ENCODE measurements at regions not wholly inside any gene's neighbourhood (a gene's known extent, or its start where the extent isn't known, plus 50 kb on each side); places are given as distances from the start of the nearest gene placed in this dataset.

DNA sequence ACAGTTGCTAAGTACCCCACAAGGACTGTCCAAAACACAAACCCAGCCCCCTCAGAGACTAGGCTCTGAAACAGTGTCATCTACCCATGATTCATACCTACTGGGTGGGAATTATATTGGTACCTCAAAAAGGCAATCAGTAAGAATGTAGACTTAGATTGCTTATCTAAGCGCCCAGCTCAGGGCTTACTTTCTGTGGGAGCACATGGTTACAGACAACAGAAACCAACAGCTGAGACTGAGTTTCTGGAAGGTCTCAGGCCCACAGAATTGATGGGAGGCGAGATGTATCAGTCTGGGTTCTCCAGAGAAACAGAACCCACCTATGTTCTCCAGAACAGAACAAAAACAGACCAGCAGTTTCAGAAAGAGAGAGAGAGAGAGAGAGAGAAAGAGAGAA, 147.3 kb upstream of the KAZN start:
- Histone ChIP-seq H3K4me3 (no peak overlapping the region), H3K27me3 (ENCODE audit: low read depth) (no peaks in the 10 kb centered on the region), H3K36me3 (no peaks in the 10 kb centered on the region), H3K4me1 (no peaks in the 10 kb centered on the region), H3K9me3 (no peaks in the 10 kb centered on the region), H3K27ac (no peak overlapping the region)
- intact Hi-C loops (cut with DNase I): no loop called here
- DNase-seq (no peak), ATAC-seq (no peak)
- TF ChIP-seq, protein P1, sequence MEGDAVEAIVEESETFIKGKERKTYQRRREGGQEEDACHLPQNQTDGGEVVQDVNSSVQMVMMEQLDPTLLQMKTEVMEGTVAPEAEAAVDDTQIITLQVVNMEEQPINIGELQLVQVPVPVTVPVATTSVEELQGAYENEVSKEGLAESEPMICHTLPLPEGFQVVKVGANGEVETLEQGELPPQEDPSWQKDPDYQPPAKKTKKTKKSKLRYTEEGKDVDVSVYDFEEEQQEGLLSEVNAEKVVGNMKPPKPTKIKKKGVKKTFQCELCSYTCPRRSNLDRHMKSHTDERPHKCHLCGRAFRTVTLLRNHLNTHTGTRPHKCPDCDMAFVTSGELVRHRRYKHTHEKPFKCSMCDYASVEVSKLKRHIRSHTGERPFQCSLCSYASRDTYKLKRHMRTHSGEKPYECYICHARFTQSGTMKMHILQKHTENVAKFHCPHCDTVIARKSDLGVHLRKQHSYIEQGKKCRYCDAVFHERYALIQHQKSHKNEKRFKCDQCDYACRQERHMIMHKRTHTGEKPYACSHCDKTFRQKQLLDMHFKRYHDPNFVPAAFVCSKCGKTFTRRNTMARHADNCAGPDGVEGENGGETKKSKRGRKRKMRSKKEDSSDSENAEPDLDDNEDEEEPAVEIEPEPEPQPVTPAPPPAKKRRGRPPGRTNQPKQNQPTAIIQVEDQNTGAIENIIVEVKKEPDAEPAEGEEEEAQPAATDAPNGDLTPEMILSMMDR (IDR thresholded peaks at IDR 0.05): no peak

DNA sequence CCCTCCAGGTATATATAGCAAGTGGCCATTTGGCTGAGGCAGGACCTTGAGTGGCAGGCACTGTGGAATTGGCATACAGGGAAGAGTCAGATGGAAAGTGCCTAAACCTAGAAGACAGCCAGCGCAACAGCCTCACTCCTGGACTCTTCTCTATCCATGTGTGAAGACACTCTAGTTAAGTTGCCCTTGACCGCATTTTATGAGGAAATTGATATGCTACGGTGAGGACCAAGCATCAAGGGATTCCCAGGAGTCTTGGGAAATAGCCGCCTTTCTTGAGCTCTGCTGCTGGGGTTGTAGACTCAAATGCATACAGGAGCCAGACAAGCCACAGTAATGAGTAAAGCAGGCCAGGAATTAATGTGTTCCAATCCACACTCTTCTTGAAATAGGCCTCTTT, 145.9 kb upstream of the KAZN start:
- Histone ChIP-seq H3K9me3 (no peaks in the 10 kb centered on the region), H3K27me3 (ENCODE audit: low read depth) (no peaks in the 10 kb centered on the region), H3K4me1 (no peaks in the 10 kb centered on the region), H3K4me3 (no peak overlapping the region), H3K36me3 (no peaks in the 10 kb centered on the region), H3K27ac (no peak overlapping the region)
- TF ChIP-seq, protein P1 (IDR thresholded peaks at IDR 0.05): no peak
- intact Hi-C loops (cut with DNase I): no loop called here
- DNase-seq: no peak
- no peak for ATAC-seq

DNA sequence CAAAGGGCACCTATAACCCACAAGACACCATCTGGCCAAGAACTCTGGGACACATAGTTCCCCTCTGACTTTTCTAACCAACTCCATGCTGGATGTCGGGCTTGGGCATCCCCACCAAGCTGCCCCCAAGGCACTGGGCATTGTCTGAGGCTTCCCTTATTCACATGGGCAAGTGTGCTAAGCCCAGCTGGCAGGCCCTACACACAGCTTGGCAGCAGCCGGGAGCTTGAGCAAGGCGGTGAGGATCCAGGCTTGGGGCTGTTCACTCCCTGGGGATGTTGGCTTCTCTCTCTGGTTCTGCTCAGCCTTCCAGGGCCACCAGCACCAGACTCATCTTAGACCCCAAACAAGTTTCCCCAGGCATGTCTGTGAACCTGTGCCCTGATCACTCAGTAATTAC, 138.3 kb upstream of the KAZN start:
- Histone ChIP-seq H3K4me1 (no peaks in the 10 kb centered on the region), H3K4me3 (no peak overlapping the region), H3K9me3 (no peaks in the 10 kb centered on the region), H3K27ac (no peak overlapping the region), H3K27me3 (ENCODE audit: low read depth) (peaks cover 6% of the 10 kb centered on the region), H3K36me3 (no peaks in the 10 kb centered on the region)
- TF ChIP-seq, protein P1 (IDR thresholded peaks at IDR 0.05): no peak
- DNase-seq (no peak), ATAC-seq (no peak)
- intact Hi-C loops (cut with DNase I): no loop called here

DNA sequence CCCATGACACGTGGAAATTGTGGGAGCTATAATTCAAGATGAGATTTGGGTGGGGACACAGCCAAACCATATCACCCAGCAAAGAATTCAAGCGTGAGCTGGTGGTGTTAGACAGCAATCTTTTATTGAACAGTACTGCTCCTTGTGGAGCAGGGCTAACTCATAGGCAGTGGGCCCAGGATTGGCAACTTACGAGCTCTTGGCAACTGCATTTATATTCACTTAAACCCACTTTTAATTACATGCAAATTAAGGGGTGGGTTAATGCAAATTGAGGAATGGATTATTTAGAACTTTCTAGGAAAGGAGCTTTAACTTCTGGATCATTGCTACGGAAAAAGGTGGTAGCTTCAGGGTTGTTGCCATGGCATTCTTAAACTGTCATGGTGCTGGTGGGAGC, 135.6 kb upstream of the KAZN start:
- Histone ChIP-seq H3K4me1 (no peaks in the 10 kb centered on the region), H3K4me3 (no peak overlapping the region), H3K36me3 (no peaks in the 10 kb centered on the region), H3K27me3 (ENCODE audit: low read depth) (peaks cover 6% of the 10 kb centered on the region), H3K9me3 (no peaks in the 10 kb centered on the region), H3K27ac (no peak overlapping the region)
- TF ChIP-seq, protein P1 (IDR thresholded peaks at IDR 0.05): no peak
- intact Hi-C loops (cut with DNase I): no loop called here
- ATAC-seq (no peak), DNase-seq (no peak)

DNA sequence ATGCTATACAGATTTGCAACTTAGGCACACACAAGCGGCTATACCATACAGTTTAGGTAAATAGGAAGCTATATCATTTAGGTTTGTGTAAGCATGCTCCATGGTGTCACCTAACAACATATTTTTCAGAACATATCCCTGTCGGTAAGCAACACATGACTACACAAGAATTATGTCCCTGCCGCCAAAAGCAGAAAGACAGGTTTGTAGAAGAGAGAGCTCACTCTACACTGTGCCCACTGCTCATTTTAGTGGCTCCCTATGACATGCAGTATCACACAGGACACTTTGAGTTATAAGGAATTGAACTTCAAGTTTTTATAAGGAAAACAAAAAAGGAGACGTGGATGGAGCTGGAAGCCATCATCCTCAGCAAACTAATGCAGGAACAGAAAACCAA, 132.5 kb upstream of the KAZN start:
- Histone ChIP-seq H3K9me3 (no peaks in the 10 kb centered on the region), H3K36me3 (no peaks in the 10 kb centered on the region), H3K4me1 (no peaks in the 10 kb centered on the region), H3K4me3 (no peak overlapping the region), H3K27ac (no peak overlapping the region), H3K27me3 (ENCODE audit: low read depth) (peaks cover 6% of the 10 kb centered on the region)
- TF ChIP-seq, protein P1 (IDR thresholded peaks at IDR 0.05): no peak
- DNase-seq (no peak), ATAC-seq (no peak)
- intact Hi-C loops (cut with DNase I): no loop called here

DNA sequence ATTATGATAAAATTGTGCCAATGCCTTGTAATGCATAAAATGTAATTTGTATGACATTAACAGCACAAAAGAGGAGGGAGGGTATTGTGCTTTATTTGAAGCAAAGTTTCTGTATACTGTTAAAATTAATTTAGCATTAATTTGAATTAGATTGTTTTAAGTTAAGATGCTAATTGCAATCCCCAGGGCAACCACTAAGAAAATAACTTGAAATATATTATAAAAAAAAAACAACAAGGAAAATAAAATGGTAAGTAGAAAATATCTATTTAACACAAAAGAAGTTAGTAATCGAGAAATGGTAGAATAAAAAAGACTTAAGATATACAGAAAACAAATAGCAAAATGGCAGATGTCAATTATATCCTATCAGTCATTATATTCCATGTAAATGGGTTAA, 131.4 kb upstream of the KAZN start:
- H3K27ac ChIP-seq: no peak overlapping the region
- H3K4me3 ChIP-seq: no peak overlapping the region
- H3K9me3 ChIP-seq: no peaks in the 10 kb centered on the region
- DNase-seq (no peak), ATAC-seq (no peak)
- no peaks in the 10 kb centered on the region for H3K36me3 ChIP-seq
- TF ChIP-seq, protein P1 (IDR thresholded peaks at IDR 0.05): no peak
- H3K27me3 ChIP-seq (ENCODE audit: low read depth): peaks cover 6% of the 10 kb centered on the region
- H3K4me1 ChIP-seq: no peaks in the 10 kb centered on the region
- intact Hi-C loops (cut with DNase I): no loop called here

All from lower lobe of right lung (tissue), 2 donors.